ENCODE measurements at regions not wholly inside any gene's neighbourhood (a gene's known extent, or its start where the extent isn't known, plus 50 kb on each side); places are given as distances from the start of the nearest gene placed in this dataset.
A peak's percentile ranks its signal among the peaks of the same experiment; 100 is the strongest.

- no peak overlapping the region for H3K9ac ChIP-seq (ENCODE audit: insufficient read depth, low read length)
- no peaks in the 10 kb centered on the region for H3K27me3 ChIP-seq (ENCODE audit: control insufficient read depth, insufficient read depth, low read length)
- no peaks in the 10 kb centered on the region for H3K36me3 ChIP-seq (ENCODE audit: control insufficient read depth, insufficient read depth, low read length)
- no peaks in the 10 kb centered on the region for H4K20me1 ChIP-seq (ENCODE audit: control insufficient read depth, extremely low read depth, insufficient read depth, low read length)
- no peak overlapping the region for H2AFZ ChIP-seq (ENCODE audit: low read length)
- no peak overlapping the region for H3K4me2 ChIP-seq (ENCODE audit: extremely low read depth, insufficient read depth, low read length)
- TF ChIP-seq CTCF (conservative IDR thresholded peaks at IDR 0.05 in 1 of 2, IDR thresholded peaks at IDR 0.05 in 1 of 2; ENCODE audit: low read depth in 1 of 2, low read length in 2 of 2) (no peak), EZH2 (IDR thresholded peaks at IDR 0.05; ENCODE audit: low read length, missing control alignments) (no peak)
- H3K9me3 ChIP-seq (ENCODE audit: control insufficient read depth, insufficient read depth, low read depth, low read length): no peaks in the 10 kb centered on the region
- no peak overlapping the region for H3K27ac ChIP-seq (ENCODE audit: insufficient read depth, low read length)
- peak in 1 of 2 donors; percentile 53 for DNase-seq (ENCODE audit: low read depth in 2 of 2)
- no peaks in the 10 kb centered on the region for H3K4me1 ChIP-seq (ENCODE audit: control insufficient read depth, extremely low read depth, insufficient read depth, low read length)
- no peak overlapping the region for H3K4me3 ChIP-seq (replicated peaks in 1 of 4; ENCODE audit: control extremely low read depth in 1 of 4, insufficient read depth in 1 of 4, low read depth in 3 of 4, low read length in 4 of 4)
- no peaks in the 10 kb centered on the region for H3K79me2 ChIP-seq (ENCODE audit: control insufficient read depth, insufficient read depth, low read length)
Measured at GRCh38 chr16:65936096-65936495, 430.4 kb upstream of the CDH5 start.

- H3K79me2 ChIP-seq (ENCODE audit: control insufficient read depth, insufficient read depth, low read length): no peaks in the 10 kb centered on the region
- DNase-seq (ENCODE audit: low read depth in 2 of 2): no peak
- no peak for TF ChIP-seq EZH2 (IDR thresholded peaks at IDR 0.05; ENCODE audit: low read length, missing control alignments)
- no peak for TF ChIP-seq CTCF (conservative IDR thresholded peaks at IDR 0.05 in 1 of 2, IDR thresholded peaks at IDR 0.05 in 1 of 2; ENCODE audit: low read depth in 1 of 2, low read length in 2 of 2)
- no peaks in the 10 kb centered on the region for H3K27me3 ChIP-seq (ENCODE audit: control insufficient read depth, insufficient read depth, low read length)
- no peak overlapping the region for H3K4me3 ChIP-seq (replicated peaks in 1 of 4; ENCODE audit: control extremely low read depth in 1 of 4, insufficient read depth in 1 of 4, low read depth in 3 of 4, low read length in 4 of 4)
- H3K36me3 ChIP-seq (ENCODE audit: control insufficient read depth, insufficient read depth, low read length): no peaks in the 10 kb centered on the region
- H3K27ac ChIP-seq (ENCODE audit: insufficient read depth, low read length): no peak overlapping the region
- H4K20me1 ChIP-seq (ENCODE audit: control insufficient read depth, extremely low read depth, insufficient read depth, low read length): no peaks in the 10 kb centered on the region
- H3K4me2 ChIP-seq (ENCODE audit: extremely low read depth, insufficient read depth, low read length): no peak overlapping the region
- H2AFZ ChIP-seq (ENCODE audit: low read length): no peak overlapping the region
- no peak overlapping the region for H3K9ac ChIP-seq (ENCODE audit: insufficient read depth, low read length)
- H3K4me1 ChIP-seq (ENCODE audit: control insufficient read depth, extremely low read depth, insufficient read depth, low read length): no peaks in the 10 kb centered on the region
- H3K9me3 ChIP-seq (ENCODE audit: control insufficient read depth, insufficient read depth, low read depth, low read length): no peaks in the 10 kb centered on the region
Measured at GRCh38 chr16:65934443-65934842, 432.0 kb upstream of the CDH5 start.

GRCh38 chr16:65933703-65934102 is 432.8 kb upstream of the CDH5 start:
- TF ChIP-seq CTCF (conservative IDR thresholded peaks at IDR 0.05 in 1 of 2, IDR thresholded peaks at IDR 0.05 in 1 of 2; ENCODE audit: low read depth in 1 of 2, low read length in 2 of 2) (no peak), EZH2 (IDR thresholded peaks at IDR 0.05; ENCODE audit: low read length, missing control alignments) (no peak)
- no peak for DNase-seq (ENCODE audit: low read depth in 2 of 2)
- Histone ChIP-seq H3K36me3 (ENCODE audit: control insufficient read depth, insufficient read depth, low read length) (no peaks in the 10 kb centered on the region), H3K4me3 (replicated peaks in 1 of 4; ENCODE audit: control extremely low read depth in 1 of 4, insufficient read depth in 1 of 4, low read depth in 3 of 4, low read length in 4 of 4) (no peak overlapping the region), H3K27ac (ENCODE audit: insufficient read depth, low read length) (no peak overlapping the region), H2AFZ (ENCODE audit: low read length) (no peak overlapping the region), H3K4me1 (ENCODE audit: control insufficient read depth, extremely low read depth, insufficient read depth, low read length) (no peaks in the 10 kb centered on the region), H4K20me1 (ENCODE audit: control insufficient read depth, extremely low read depth, insufficient read depth, low read length) (no peaks in the 10 kb centered on the region), H3K4me2 (ENCODE audit: extremely low read depth, insufficient read depth, low read length) (no peak overlapping the region), H3K27me3 (ENCODE audit: control insufficient read depth, insufficient read depth, low read length) (no peaks in the 10 kb centered on the region), H3K79me2 (ENCODE audit: control insufficient read depth, insufficient read depth, low read length) (no peaks in the 10 kb centered on the region), H3K9me3 (ENCODE audit: control insufficient read depth, insufficient read depth, low read depth, low read length) (no peaks in the 10 kb centered on the region), H3K9ac (ENCODE audit: insufficient read depth, low read length) (no peak overlapping the region)
